GM12878 (cell line): ENCODE measurements at regions not wholly inside any gene's neighbourhood (a gene's known extent, or its start where the extent isn't known, plus 50 kb on each side); places are given as distances from the start of the nearest gene placed in this dataset.

ENCODE experiments used
- ATAC-seq: fragments of 200-7000 bp; cut with Tn5 transposase; 3 replicates; pipeline ENCODE4 v1.9.1; 2020; ENCODE audit warnings: mild to moderate bottlenecking, moderate library complexity
- BruUV-seq: library from RNA; stranded (reverse); fragments of 400-500 nt; replicated peaks from 2 replicates; lab custom pipeline; 2021; lab: Mats Ljungman, UMichigan
- CTCF ChIA-PET: fragments of 300-600 bp; sonication (Branson Sonifier 250); formaldehyde crosslinking; extraction: SDS; loops from one replicate; lab custom pipeline; 2021; ENCODE audit warnings: inconsistent platforms; lab: Yijun Ruan, JAX
- POLR2A ChIA-PET: fragments of 350-600 bp; formaldehyde crosslinking; extraction: SDS; loops from one replicate; lab custom pipeline; 2021; ENCODE audit warnings: inconsistent platforms; lab: Charles Lee
- RAD21 ChIA-PET: fragments of 300-600 bp; sonication (Branson Sonifier 250); formaldehyde crosslinking; loops from one replicate; lab custom pipeline; 2023; ENCODE audit warnings: antibody characterized with exemption; ENCODE audit not compliant: unreplicated experiment; lab: Charles Lee
- SMC1A ChIA-PET: fragments of 300-600 bp; sonication (Branson Sonifier 250); formaldehyde crosslinking; loops from one replicate; lab custom pipeline; 2023; ENCODE audit not compliant: unreplicated experiment, uncharacterized antibody; lab: Charles Lee
- DNase-seq: peaks from one replicate; pipeline ENCODE4 v3.0.0-alpha.2; 2011; ENCODE audit warnings: low read depth, low spot score
- FAIRE-seq: peaks from 3 replicates; lab custom pipeline; 2011; peaks lifted over from hg19 to GRCh38; lab: Jason Lieb, UNC
- H2AFZ ChIP-seq: 2 replicates; pipeline ENCODE4 v1.6.0; 2011; ENCODE audit warnings: low read depth, low read length, control low read depth; ENCODE audit not compliant: control insufficient read depth
- H3K27ac ChIP-seq: 2 replicates; pipeline ENCODE4 v1.5.1; 2011; ENCODE audit warnings: control low read depth; ENCODE audit not compliant: control insufficient read depth, insufficient read depth
- H3K27me3 ChIP-seq, 2 experiments: replicated peaks in 1 of 2; 2 replicates each; pipeline versions ENCODE4 v1.6.0 to v1.6.1; 2011; ENCODE audit warnings: low read length in 1 of 2; ENCODE audit not compliant: control insufficient read depth in 2 of 2, insufficient read depth in 2 of 2
- H3K36me3 ChIP-seq, 2 experiments: 2 replicates each; pipeline ENCODE4 v1.5.1; 2011; ENCODE audit warnings: low read length in 1 of 2; ENCODE audit not compliant: control insufficient read depth in 2 of 2, insufficient read depth in 2 of 2
- H3K4me1 ChIP-seq: 2 replicates; pipeline ENCODE4 v1.6.1; 2011; ENCODE audit warnings: mild to moderate bottlenecking, low read length, moderate library complexity, mixed read lengths; ENCODE audit not compliant: control insufficient read depth, insufficient read depth
- H3K4me2 ChIP-seq: 2 replicates; pipeline ENCODE4 v1.6.0; 2011; ENCODE audit warnings: control low read depth; ENCODE audit not compliant: control insufficient read depth, insufficient read depth
- H3K4me3 ChIP-seq: fragments of 200-600 bp; sonication (generic); 2 replicates; pipeline ENCODE4 v1.5.1; 2016
- H3K79me2 ChIP-seq: 2 replicates; pipeline ENCODE4 v1.6.0; 2011; ENCODE audit warnings: low read length; ENCODE audit not compliant: control insufficient read depth, insufficient read depth
- H3K9ac ChIP-seq: 2 replicates; pipeline ENCODE4 v1.8.0; 2011; ENCODE audit warnings: low read length, control low read depth, mixed read lengths; ENCODE audit not compliant: control insufficient read depth, insufficient read depth
- H3K9me3 ChIP-seq: replicated peaks from 3 replicates; pipeline ENCODE4 v1.5.1; 2011; ENCODE audit warnings: mild to moderate bottlenecking, low read length; ENCODE audit not compliant: control insufficient read depth, insufficient read depth
- H4K20me1 ChIP-seq: 2 replicates; pipeline ENCODE4 v1.6.0; 2011; ENCODE audit not compliant: control insufficient read depth, insufficient read depth
- ATF7 ChIP-seq: fragments of 450-650 bp; IDR thresholded peaks from 2 replicates; pipeline ENCODE4 v1.6.1; 2016; ENCODE audit warnings: low read depth, mild to moderate bottlenecking
- BACH1 ChIP-seq: fragments of 450-650 bp; IDR thresholded peaks from 2 replicates; pipeline ENCODE4 v1.6.1; 2017; ENCODE audit warnings: mild to moderate bottlenecking, borderline replicate concordance
- BCLAF1 ChIP-seq: fragments of 450-650 bp; IDR thresholded peaks from 2 replicates; pipeline ENCODE4 v1.6.1; 2017; ENCODE audit warnings: antibody characterized with exemption, mild to moderate bottlenecking, moderate library complexity
- BHLHE40 ChIP-seq, 2 experiments: fragments of 450-650 bp in 1 of 2; IDR thresholded peaks; 2 replicates each; pipeline ENCODE4 v1.6.1; 2011 to 2017; ENCODE audit warnings: low read depth in 2 of 2, borderline replicate concordance in 1 of 2, improper control_type of control experiment in 1 of 2, low read length in 1 of 2, mild to moderate bottlenecking in 1 of 2
- FOXM1 ChIP-seq: IDR thresholded peaks from 2 replicates; pipeline ENCODE4 v1.6.1; 2012; ENCODE audit warnings: low read depth, mild to moderate bottlenecking, inconsistent platforms, low read length, moderate library complexity
- HDGF ChIP-seq: fragments of 450-650 bp; IDR thresholded peaks from 2 replicates; pipeline ENCODE4 v1.6.1; 2016; ENCODE audit warnings: antibody characterized with exemption
- NFYA ChIP-seq: IDR thresholded peaks from 2 replicates; pipeline ENCODE4 v1.6.1; 2011; ENCODE audit warnings: low read depth, mild to moderate bottlenecking, low read length, improper control_type of control experiment, borderline replicate concordance
- PAX5 ChIP-seq: IDR thresholded peaks from 2 replicates; pipeline ENCODE4 v1.6.1; 2011; ENCODE audit warnings: low read depth, low read length, borderline replicate concordance
- PBX3 ChIP-seq: IDR thresholded peaks from 2 replicates; pipeline ENCODE4 v1.6.1; 2011; ENCODE audit warnings: mild to moderate bottlenecking, low read depth, low read length, moderate library complexity; ENCODE audit not compliant: insufficient replicate concordance
- RAD51 ChIP-seq: fragments of 450-650 bp; IDR thresholded peaks from 2 replicates; pipeline ENCODE4 v1.6.1; 2016; ENCODE audit warnings: moderate library complexity, mild to moderate bottlenecking, inconsistent platforms
- ZBTB40 ChIP-seq: fragments of 450-650 bp; IDR thresholded peaks from 2 replicates; pipeline ENCODE4 v1.6.1; 2016; ENCODE audit warnings: mild to moderate bottlenecking, moderate library complexity, borderline replicate concordance
- WGBS: methylation state at CpG from one replicate; pipeline ENCODE4 v1.1.6; 2016; ENCODE audit warnings: low lambda C conversion rate; ENCODE audit not compliant: insufficient replicate concordance, insufficient coverage; ENCODE audit errors: missing lambda C conversion rate; 5-methylcytosine and 5-hydroxymethylcytosine counted together
- in situ Hi-C: fragments of 300-500 bp; cut with MboI; formaldehyde crosslinking; loops from 9 replicates; pipeline ENCODE4 v1.14.3; 2018; ENCODE audit warnings: mixed read lengths
- intact Hi-C: fragments of 100-400 bp; cut with micrococcal nuclease; formaldehyde crosslinking; loops from one replicate; pipeline ENCODE4 v1.14.2; 2022; ENCODE audit not compliant: unreplicated experiment

GRCh38 chr16:77132051-77132618 lies 58.9 kb upstream of the MON1B start:
- Histone ChIP-seq H3K9ac (no peak overlapping the region), H3K4me3 (no peak overlapping the region), H3K9me3 (no peaks in the 10 kb centered on the region), H3K79me2 (no peaks in the 10 kb centered on the region), H3K4me1 (no peaks in the 10 kb centered on the region), H4K20me1 (no peaks in the 10 kb centered on the region), H3K4me2 (no peak overlapping the region), H3K27ac (no peak overlapping the region), H2AFZ (no peak overlapping the region), H3K36me3 (no peaks in the 10 kb centered on the region), H3K27me3 (no peaks in the 10 kb centered on the region)
- ChIA-PET POLR2A (no interaction called here), CTCF (no interaction called here), RAD21 (no interaction called here), SMC1A (no interaction called here)
- BruUV-seq, result no TSS peak
- in situ Hi-C loops, result no loop called here
- TF ChIP-seq PBX3, result no peak
- no peak for TF ChIP-seq BACH1
- no peak for TF ChIP-seq FOXM1
- no peak for TF ChIP-seq PAX5
- TF ChIP-seq NFYA, result no peak
- TF ChIP-seq BCLAF1, result no peak
- TF ChIP-seq BHLHE40 (IDR thresholded peaks at IDR 0.05; ENCODE audit: borderline replicate concordance in 1 of 2, low read depth in 2 of 2, low read length in 1 of 2), result no peak
- no peak for TF ChIP-seq RAD51
- no peak for TF ChIP-seq ZBTB40
- TF ChIP-seq HDGF, result no peak
- TF ChIP-seq ATF7, result no peak
- intact Hi-C loops, result no loop called here
- 19% methylated on average over 2 of the region's 3 CpGs for WGBS
- FAIRE-seq, result no peak
- no peak for DNase-seq
- ATAC-seq, result no peak
